H1 (cell line): ENCODE measurements at regions not wholly inside any gene's neighbourhood (a gene's known extent, or its start where the extent isn't known, plus 50 kb on each side); places are given as distances from the start of the nearest gene placed in this dataset.

Experiments
- CTCF ChIA-PET: fragments of 300-600 bp; sonication (Branson Sonifier 250); formaldehyde crosslinking; loops from one replicate; lab custom pipeline; 2021; ENCODE audit not compliant: partially characterized antibody; lab: Charles Lee
- POLR2A ChIA-PET: fragments of 300-600 bp; sonication (Branson Sonifier 250); formaldehyde crosslinking; loops from one replicate; lab custom pipeline; 2021; ENCODE audit warnings: inconsistent platforms; ENCODE audit not compliant: partially characterized antibody; lab: Charles Lee
- DNase-seq, 2 experiments: peaks; one replicate each; pipeline versions ENCODE4 v3.0.0 to v3.0.0-alpha.2; 2010 to 2022; ENCODE audit warnings: low spot score in 2 of 2, low read depth in 1 of 2, mixed read lengths in 1 of 2
- FAIRE-seq: peaks from 2 replicates; lab custom pipeline; 2011; peaks lifted over from hg19 to GRCh38; lab: Jason Lieb, UNC
- H2AFZ ChIP-seq: 2 replicates; pipeline ENCODE4 v1.8.1; 2012; ENCODE audit warnings: low read length, inconsistent platforms
- H2AK5ac ChIP-seq: 2 replicates; pipeline ENCODE4 v1.6.1; 2013; ENCODE audit warnings: low read depth, low read length
- H2BK120ac ChIP-seq: replicated peaks from 2 replicates; pipeline ENCODE3; 2013; ENCODE audit warnings: low read depth, low read length, inconsistent platforms
- H2BK12ac ChIP-seq: 2 replicates; pipeline ENCODE4 v1.6.1; 2013; ENCODE audit warnings: low read depth, low read length
- H2BK15ac ChIP-seq: 2 replicates; pipeline ENCODE4 v1.6.1; 2013; ENCODE audit warnings: low read length
- H2BK20ac ChIP-seq: 2 replicates; pipeline ENCODE4 v1.6.1; 2013; ENCODE audit warnings: low read length
- H2BK5ac ChIP-seq: 2 replicates; pipeline ENCODE4 v1.6.1; 2013; ENCODE audit warnings: low read depth, low read length
- H3K14ac ChIP-seq: 2 replicates; pipeline ENCODE4 v1.6.1; 2013; ENCODE audit warnings: inconsistent platforms; ENCODE audit not compliant: insufficient read length
- H3K18ac ChIP-seq: 2 replicates; pipeline ENCODE4 v1.6.1; 2013; ENCODE audit warnings: low read length; ENCODE audit errors: extremely low read depth
- H3K23ac ChIP-seq: 2 replicates; pipeline ENCODE4 v1.6.1; 2013; ENCODE audit warnings: inconsistent platforms; ENCODE audit not compliant: insufficient read length
- H3K23me2 ChIP-seq: 2 replicates; pipeline ENCODE4 v1.6.1; 2013; ENCODE audit warnings: low read depth, low read length
- H3K27ac ChIP-seq: 2 replicates; pipeline ENCODE4 v1.6.1; 2011; ENCODE audit warnings: low read depth, low read length, inconsistent platforms
- H3K27me3 ChIP-seq, 4 experiments: replicated peaks in 1 of 4; 1 replicate in 1 of 4; 2 replicates in 3 of 4; pipeline versions ENCODE4 v1.6.1 to v1.8.1; 2011 to 2013; ENCODE audit warnings: low read length in 3 of 4, mild to moderate bottlenecking in 3 of 4, inconsistent platforms in 2 of 4, mixed read lengths in 2 of 4, moderate library complexity in 1 of 4; ENCODE audit not compliant: control insufficient read depth in 3 of 4, insufficient read depth in 3 of 4; ENCODE audit errors: extremely low read depth in 1 of 4
- H3K36me3 ChIP-seq, 4 experiments: 2 replicates each; pipeline versions ENCODE4 v1.6.1 to v1.8.1; 2011 to 2013; ENCODE audit warnings: mild to moderate bottlenecking in 4 of 4, low read length in 3 of 4, moderate library complexity in 2 of 4, control low read depth in 1 of 4, inconsistent platforms in 1 of 4; ENCODE audit not compliant: insufficient read depth in 4 of 4, control insufficient read depth in 2 of 4
- H3K4ac ChIP-seq: replicated peaks from 2 replicates; pipeline ENCODE3; 2013; ENCODE audit warnings: low read length, low read depth, mixed read lengths, inconsistent platforms; ENCODE audit not compliant: insufficient read length
- H3K4me1 ChIP-seq, 4 experiments: replicated peaks in 1 of 4; 1 replicate in 1 of 4; 2 replicates in 3 of 4; pipeline versions ENCODE4 v1.6.1 to v1.8.1; 2011 to 2013; ENCODE audit warnings: low read length in 3 of 4, inconsistent platforms in 2 of 4, mixed read lengths in 1 of 4; ENCODE audit not compliant: insufficient read depth in 4 of 4, control insufficient read depth in 3 of 4
- H3K4me2 ChIP-seq, 2 experiments: 2 replicates each; pipeline versions ENCODE4 v1.6.1 to v1.8.1; 2011 to 2013; ENCODE audit warnings: low read depth in 2 of 2, low read length in 2 of 2, control low read depth in 1 of 2, inconsistent platforms in 1 of 2, mild to moderate bottlenecking in 1 of 2; ENCODE audit not compliant: insufficient read depth in 1 of 2
- H3K4me3 ChIP-seq, 4 experiments: fragments of 200-600, 300-600 bp in 1 of 4; sonication (generic), shearing (Covaris generic), sonication (Bioruptor Twin) in 1 of 4; 2 replicates each; pipeline versions ENCODE4 v1.5.1 to v1.8.1; 2011 to 2016; ENCODE audit warnings: low read length in 4 of 4, low read depth in 3 of 4, control low read depth in 2 of 4, inconsistent platforms in 2 of 4, mild to moderate bottlenecking in 2 of 4, mixed read lengths in 1 of 4, moderate library complexity in 1 of 4; ENCODE audit not compliant: insufficient read depth in 2 of 4; ENCODE audit errors: extremely low read depth in 1 of 4
- H3K56ac ChIP-seq: replicated peaks from 2 replicates; pipeline ENCODE3; 2013; ENCODE audit warnings: low read depth, mild to moderate bottlenecking, mixed read lengths, low read length, inconsistent platforms; ENCODE audit not compliant: insufficient read length
- H3K79me1 ChIP-seq: 2 replicates; pipeline ENCODE4 v1.6.1; 2013; ENCODE audit warnings: low read depth, low read length, control low read depth
- H3K79me2 ChIP-seq, 2 experiments: 2 replicates each; pipeline versions ENCODE4 v1.6.1 to v1.8.1; 2012 to 2013; ENCODE audit warnings: low read length in 2 of 2, mild to moderate bottlenecking in 2 of 2, inconsistent platforms in 1 of 2; ENCODE audit not compliant: insufficient read depth in 2 of 2, control insufficient read depth in 1 of 2
- H3K9ac ChIP-seq, 4 experiments: replicated peaks in 1 of 4; 1 replicate in 1 of 4; 2 replicates in 3 of 4; pipeline versions ENCODE4 v1.6.1 to v1.8.1; 2011 to 2013; ENCODE audit warnings: low read depth in 3 of 4, low read length in 3 of 4, control low read depth in 2 of 4, mild to moderate bottlenecking in 2 of 4, moderate library complexity in 2 of 4, inconsistent platforms in 1 of 4; ENCODE audit errors: extremely low read depth in 1 of 4
- H3K9me3 ChIP-seq, 2 experiments: 2 replicates each; pipeline versions ENCODE4 v1.6.1 to v1.8.1; 2012 to 2013; ENCODE audit warnings: mild to moderate bottlenecking in 2 of 2, moderate library complexity in 2 of 2, control low read depth in 1 of 2, inconsistent platforms in 1 of 2, low read depth in 1 of 2, low read length in 1 of 2, mixed read lengths in 1 of 2; ENCODE audit not compliant: insufficient read depth in 2 of 2
- H4K20me1 ChIP-seq, 2 experiments: replicated peaks in 1 of 2; 2 replicates each; pipeline versions ENCODE3 to v1.8.1; 2011 to 2013; ENCODE audit warnings: inconsistent platforms in 2 of 2, low read length in 2 of 2, mild to moderate bottlenecking in 1 of 2; ENCODE audit not compliant: insufficient read depth in 2 of 2, control insufficient read depth in 1 of 2
- H4K5ac ChIP-seq: 2 replicates; pipeline ENCODE4 v1.6.1; 2013; ENCODE audit warnings: low read length, low read depth, mixed read lengths, inconsistent platforms; ENCODE audit not compliant: insufficient read length
- H4K8ac ChIP-seq: 2 replicates; pipeline ENCODE4 v1.8.0; 2013; ENCODE audit warnings: mild to moderate bottlenecking, moderate library complexity, low read length, inconsistent platforms; ENCODE audit not compliant: insufficient read depth; ENCODE audit errors: extremely low read depth
- H4K91ac ChIP-seq: replicated peaks from 2 replicates; pipeline ENCODE3; 2013; ENCODE audit warnings: low read length, mixed read lengths, inconsistent platforms; ENCODE audit not compliant: insufficient read length
- CEBPB ChIP-seq: IDR thresholded peaks from 2 replicates; pipeline ENCODE4 v1.6.1; 2012; ENCODE audit warnings: low read depth, low read length
- EGR1 ChIP-seq: IDR thresholded peaks from 2 replicates; pipeline ENCODE4 v1.6.1; 2011; ENCODE audit warnings: low read depth, low read length, borderline replicate concordance
- EP300 ChIP-seq, 2 experiments: IDR thresholded peaks; 1 replicate in 1 of 2; 2 replicates in 1 of 2; pipeline ENCODE4 v1.6.1; 2011 to 2012; ENCODE audit warnings: low read depth in 2 of 2, low read length in 2 of 2, mild to moderate bottlenecking in 2 of 2, borderline replicate concordance in 1 of 2, inconsistent platforms in 1 of 2, moderate library complexity in 1 of 2
- EZH2 ChIP-seq: fragments of 200-600 bp; sonication (generic); IDR thresholded peaks from 2 replicates; pipeline ENCODE4 v1.7.1; 2012; ENCODE audit warnings: low read depth, mild to moderate bottlenecking, moderate library complexity, low read length, inconsistent platforms; ENCODE audit not compliant: severe bottlenecking
- HDAC2 ChIP-seq, 2 experiments: fragments of 300-600 bp in 1 of 2; sonication (generic) in 1 of 2; IDR thresholded peaks; 2 replicates each; pipeline ENCODE4 v1.6.1; 2011 to 2012; ENCODE audit warnings: low read depth in 2 of 2, low read length in 2 of 2, mild to moderate bottlenecking in 2 of 2, moderate library complexity in 2 of 2, borderline replicate concordance in 1 of 2, inconsistent platforms in 1 of 2
- KDM5A ChIP-seq: fragments of 200-600 bp; IDR thresholded peaks from 2 replicates; pipeline ENCODE4 v1.7.1; 2012; ENCODE audit warnings: mild to moderate bottlenecking, low read length, inconsistent platforms, mixed read lengths
- POU5F1 ChIP-seq: IDR thresholded peaks from 2 replicates; pipeline ENCODE4 v1.6.1; 2011; ENCODE audit warnings: low read depth, mild to moderate bottlenecking, low read length, moderate library complexity
- RBBP5 ChIP-seq: IDR thresholded peaks from 2 replicates; pipeline ENCODE4 v1.7.1; 2012; ENCODE audit warnings: low read depth, mild to moderate bottlenecking, inconsistent platforms, low read length, moderate library complexity, borderline replicate concordance
- SP4 ChIP-seq: IDR thresholded peaks from 2 replicates; pipeline ENCODE4 v1.6.1; 2012; ENCODE audit warnings: low read length, inconsistent platforms
- SUZ12 ChIP-seq: fragments of 200-600 bp; sonication (generic); IDR thresholded peaks from 2 replicates; pipeline ENCODE4 v1.6.1; 2012; ENCODE audit warnings: mild to moderate bottlenecking, inconsistent platforms, low read length, moderate library complexity, mixed read lengths
- USF2 ChIP-seq: IDR thresholded peaks from 2 replicates; pipeline ENCODE4 v1.6.1; 2011; ENCODE audit warnings: low read length, improper control_type of control experiment
- WGBS, 2 experiments: shearing (Covaris generic) in 1 of 2; methylation state at CpG; one replicate each; pipeline versions ENCODE4 v1.1.6 to v1.1.7; 2013 to 2015; ENCODE audit warnings: low lambda C conversion rate in 2 of 2, mixed read lengths in 2 of 2, inconsistent platforms in 1 of 2, low coverage in 1 of 2, missing lambda C conversion rate in 1 of 2; ENCODE audit not compliant: insufficient replicate concordance in 2 of 2, insufficient coverage in 1 of 2, insufficient read length in 1 of 2; ENCODE audit errors: extremely low coverage in 1 of 2, missing lambda C conversion rate in 1 of 2; 5-methylcytosine and 5-hydroxymethylcytosine counted together

DNA sequence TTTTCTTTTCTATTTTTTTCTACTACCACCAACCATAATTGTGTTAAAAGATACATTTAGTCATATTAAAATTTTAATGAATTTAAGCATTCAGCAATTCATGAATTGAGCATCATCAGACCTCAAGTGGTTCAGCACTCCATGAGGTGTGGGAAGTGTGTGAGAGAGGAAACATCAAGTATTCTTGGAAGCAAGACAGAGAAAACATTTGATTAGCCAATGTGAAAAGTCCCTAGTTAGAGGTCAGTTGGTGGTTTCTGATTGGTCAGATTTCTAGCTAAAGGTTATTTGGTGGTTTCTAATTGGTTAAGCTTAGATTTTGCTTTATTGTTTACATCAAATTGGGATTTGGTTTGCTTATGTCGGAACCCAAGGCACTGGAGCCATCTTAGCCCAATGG lies 134.7 kb downstream of the KLF5 start:
- H2BK5ac ChIP-seq = no peak overlapping the region
- H2BK12ac ChIP-seq = no peak overlapping the region
- H4K8ac ChIP-seq = no peak overlapping the region
- H2BK120ac ChIP-seq = no peak overlapping the region
- H3K14ac ChIP-seq = no peak overlapping the region
- no peak overlapping the region for H2AFZ ChIP-seq
- no peak overlapping the region for H3K9ac ChIP-seq
- H2AK5ac ChIP-seq = no peak overlapping the region
- WGBS, 2 experiments = 100% methylated on average over 1 of the region's 1 CpG; no CpG with 5 or more reads in 1 of the 2 experiments
- no peak overlapping the region for H3K27ac ChIP-seq
- POLR2A ChIA-PET = no interaction called here
- H3K79me2 ChIP-seq = no peaks in the 10 kb centered on the region
- no peak overlapping the region for H2BK20ac ChIP-seq
- no peaks in the 10 kb centered on the region for H3K23me2 ChIP-seq
- H4K5ac ChIP-seq = no peak overlapping the region
- H4K91ac ChIP-seq = no peak overlapping the region
- H3K4ac ChIP-seq = no peak overlapping the region
- no peak for DNase-seq
- no peaks in the 10 kb centered on the region for H3K27me3 ChIP-seq
- no peak overlapping the region for H3K4me2 ChIP-seq
- no peak for FAIRE-seq
- TF ChIP-seq EP300 (IDR thresholded peaks at IDR 0.05; ENCODE audit: borderline replicate concordance in 1 of 2, low read depth in 2 of 2, low read length in 2 of 2) (no peak), EZH2 (no peak), SP4 (no peak), KDM5A (no peak), POU5F1 (no peak), EGR1 (no peak), RBBP5 (no peak), HDAC2 (IDR thresholded peaks at IDR 0.05; ENCODE audit: borderline replicate concordance in 1 of 2, low read depth in 2 of 2, low read length in 2 of 2) (no peak), CEBPB (no peak), SUZ12 (no peak), USF2 (no peak)
- TF ChIP-seq, all 59 proteins: peak for 0
- Histone ChIP-seq H3K4me3 (no peak overlapping the region), H3K9me3 (no peaks in the 10 kb centered on the region), H3K18ac (no peak overlapping the region), H3K36me3 (no peaks in the 10 kb centered on the region), H3K23ac (no peak overlapping the region), H2BK15ac (no peak overlapping the region), H3K79me1 (no peaks in the 10 kb centered on the region), H3K56ac (no peak overlapping the region), H4K20me1 (no peaks in the 10 kb centered on the region), H3K4me1 (peaks cover 0 to 4% (median 0%) of the 10 kb centered on the region in 4 experiments; a peak in 1 of 7 replicates)
- CTCF ChIA-PET = no interaction called here
